ENCODE measurements at regions not wholly inside any gene's neighbourhood (a gene's known extent, or its start where the extent isn't known, plus 50 kb on each side); places are given as distances from the start of the nearest gene placed in this dataset.
"Not testable (repeated sequence)": the region's sequence is repeated elsewhere in the genome, so short reads cannot be mapped to it uniquely, and the experiment has no call there.

DNA sequence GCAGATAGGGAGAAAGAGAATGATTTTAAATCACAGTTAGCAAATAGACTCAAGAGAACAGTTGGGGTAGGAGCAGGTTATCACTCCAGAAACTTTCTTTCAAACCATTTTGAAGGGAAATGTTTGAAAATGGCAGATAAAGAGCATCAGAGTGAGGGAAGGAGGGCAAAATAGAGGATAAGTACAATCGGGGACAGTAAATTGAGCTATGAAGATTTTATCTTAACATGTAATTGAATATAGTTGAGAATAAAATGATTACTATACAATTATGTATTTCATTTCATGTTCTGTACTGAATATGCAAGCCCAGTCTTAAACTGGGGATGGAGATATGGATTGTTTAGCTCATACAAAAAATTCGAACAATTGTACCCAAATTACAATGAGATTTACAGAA lies 54.0 kb downstream of the MAP10 start:
- DNase-seq = no peak

DNA sequence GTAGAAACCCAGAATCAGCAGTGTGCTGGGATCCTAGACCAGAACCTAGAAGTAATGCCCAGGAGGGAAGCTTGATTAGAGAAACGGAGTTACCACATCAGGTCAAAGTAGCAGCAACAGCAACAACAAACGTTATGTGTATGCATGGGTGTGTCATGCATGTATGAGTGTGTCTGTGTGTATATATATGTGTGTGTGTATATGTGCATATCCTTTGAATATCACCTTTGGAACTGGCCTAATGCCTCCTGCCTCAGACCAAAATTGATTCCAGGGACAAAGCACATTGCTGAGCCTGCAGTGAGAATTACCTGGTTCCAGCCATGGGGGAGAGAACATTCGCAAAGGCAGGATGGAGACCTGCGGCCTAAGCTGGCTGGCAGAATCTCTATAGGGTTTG lies 55.9 kb downstream of the MAP10 start:
- no peak for DNase-seq

- DNase-seq = no peak
These were observed 58.5 kb downstream of the MAP10 start for GRCh38 chr1:232863544-232864275.

GRCh38 chr1:232865102-232865931 lies 60.1 kb downstream of the MAP10 start:
- no peak for DNase-seq

DNA sequence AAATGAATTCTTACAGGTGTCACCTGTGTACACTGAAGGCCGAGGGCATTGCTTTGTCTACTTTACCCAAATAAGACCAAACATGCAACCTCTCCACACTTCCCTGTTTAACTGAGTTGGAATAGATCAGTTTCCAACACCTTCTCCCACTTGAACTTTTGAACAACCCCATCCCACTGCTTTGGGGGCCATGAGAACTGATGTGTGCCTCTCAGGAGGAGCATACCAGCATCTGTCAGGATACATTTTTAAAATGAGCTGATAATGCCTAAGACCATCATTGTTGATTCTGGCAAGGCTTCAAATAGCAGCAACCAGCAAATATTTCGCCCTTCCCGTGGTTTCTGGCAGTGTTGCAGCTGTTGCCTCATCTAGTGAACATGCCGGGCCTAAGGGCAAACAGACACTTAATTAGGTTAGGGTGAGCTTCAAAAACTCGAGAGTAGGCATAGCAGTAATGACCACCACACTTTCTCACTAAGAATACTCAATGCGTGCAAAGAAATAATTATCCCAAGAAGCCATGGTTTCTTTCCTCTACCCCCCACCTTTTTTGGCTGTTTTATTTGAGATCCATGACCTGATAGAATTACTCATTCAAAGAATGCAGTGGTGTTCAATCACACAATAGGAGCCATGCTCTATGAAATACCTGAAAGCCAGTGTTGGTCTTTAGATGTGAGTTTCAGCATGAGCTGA lies 63.7 kb downstream of the MAP10 start:
- DNase-seq = no peak

DNA sequence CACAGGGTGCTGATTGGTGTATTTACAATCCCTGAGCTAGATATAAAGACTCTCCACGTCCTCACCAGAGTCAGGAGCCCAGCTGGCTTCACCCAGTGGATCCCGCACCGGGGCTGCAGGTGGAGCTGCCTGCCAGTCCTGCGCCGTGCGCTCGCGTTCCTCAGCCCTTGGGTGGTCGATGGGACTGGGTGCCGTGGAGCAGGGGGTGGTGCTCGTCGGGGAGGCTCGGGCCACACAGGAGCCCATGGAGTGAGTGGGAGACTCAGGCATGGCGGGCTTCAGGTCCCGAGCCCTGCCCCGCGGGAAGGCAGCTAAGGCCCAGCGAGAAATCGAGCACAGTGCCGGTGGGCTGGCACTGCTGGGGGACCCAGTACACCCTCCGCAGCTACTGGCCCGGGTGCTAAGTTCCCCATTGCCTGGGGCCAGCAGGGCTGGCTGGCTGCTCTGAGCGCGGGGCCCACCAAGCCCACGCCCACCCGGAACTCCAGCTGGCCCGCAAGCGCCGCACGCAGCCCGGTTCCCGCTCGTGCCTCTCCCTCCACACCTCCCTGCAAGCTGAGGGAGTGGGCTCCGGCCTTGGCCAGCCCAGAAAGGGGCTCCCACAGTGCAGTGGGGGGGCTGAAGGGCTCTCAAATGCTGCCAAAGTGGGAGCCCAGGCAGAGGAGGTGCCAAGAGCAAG lies 66.2 kb downstream of the MAP10 start:
- DNase-seq = not testable (repeated sequence)

- no peak for DNase-seq
These were observed 67.1 kb downstream of the MAP10 start for GRCh38 chr1:232872284-232872683.

GRCh38 chr1:232872738-232873137 lies 67.5 kb downstream of the MAP10 start:
- no peak for DNase-seq

DNA sequence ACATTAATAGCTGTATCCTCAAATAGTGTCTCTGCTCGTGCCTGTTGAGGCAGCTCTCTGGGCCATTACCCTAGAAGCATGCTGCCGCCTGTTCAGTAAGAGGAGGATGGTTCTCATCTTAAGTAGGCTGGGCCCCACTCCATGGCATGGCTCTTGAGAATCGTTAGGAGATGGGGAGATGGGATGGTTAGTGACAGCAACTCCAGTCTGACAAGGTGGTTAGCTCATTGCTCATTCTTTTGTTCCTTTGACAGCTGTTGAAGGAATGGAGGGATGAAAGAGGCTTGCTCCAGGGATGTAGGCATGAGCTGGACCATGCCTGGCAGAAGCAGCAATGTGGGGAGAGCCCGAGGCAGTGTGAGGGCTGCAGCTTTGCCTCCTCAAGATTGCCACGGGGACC lies 68.2 kb downstream of the MAP10 start:
- peak; percentile 4 for DNase-seq

DNA sequence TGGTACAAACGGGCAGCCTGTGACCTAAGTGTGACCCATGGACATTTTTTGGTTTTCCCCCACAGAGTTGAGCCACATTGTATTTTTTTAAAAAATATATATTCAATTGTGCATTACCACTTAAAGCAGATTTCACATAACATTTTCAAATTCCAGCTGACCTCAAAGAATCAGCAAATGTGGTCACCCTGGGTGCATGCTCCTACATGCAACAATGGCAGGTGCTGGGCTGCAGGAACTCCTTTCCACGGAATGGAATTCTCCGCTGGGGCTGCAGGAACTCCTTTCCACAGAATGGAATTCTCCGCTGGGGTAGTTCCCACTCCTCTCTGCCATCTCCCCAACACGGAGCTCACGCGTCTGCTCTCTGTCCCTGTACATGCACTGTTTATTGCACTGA lies 68.7 kb downstream of the MAP10 start:
- no peak for DNase-seq

DNA sequence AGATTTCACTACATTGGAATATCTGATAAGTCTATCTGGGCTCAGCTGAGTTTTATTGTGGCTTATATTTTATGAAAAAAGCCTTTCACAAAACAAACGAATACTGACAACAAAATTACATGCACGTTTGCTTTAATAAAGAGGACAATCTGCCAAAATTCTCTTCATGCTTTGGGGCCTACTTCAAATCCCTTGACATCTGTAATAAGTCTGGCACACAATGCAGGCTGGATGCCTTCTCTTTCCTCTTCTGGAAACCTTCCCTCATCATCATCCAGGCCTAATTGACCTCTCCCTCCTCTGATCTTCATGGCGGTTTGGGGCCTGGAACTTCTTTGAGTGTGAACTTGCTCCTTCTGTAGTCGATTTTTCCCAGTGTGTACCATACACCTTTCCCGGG lies 70.3 kb downstream of the MAP10 start:
- no peak for DNase-seq

DNA sequence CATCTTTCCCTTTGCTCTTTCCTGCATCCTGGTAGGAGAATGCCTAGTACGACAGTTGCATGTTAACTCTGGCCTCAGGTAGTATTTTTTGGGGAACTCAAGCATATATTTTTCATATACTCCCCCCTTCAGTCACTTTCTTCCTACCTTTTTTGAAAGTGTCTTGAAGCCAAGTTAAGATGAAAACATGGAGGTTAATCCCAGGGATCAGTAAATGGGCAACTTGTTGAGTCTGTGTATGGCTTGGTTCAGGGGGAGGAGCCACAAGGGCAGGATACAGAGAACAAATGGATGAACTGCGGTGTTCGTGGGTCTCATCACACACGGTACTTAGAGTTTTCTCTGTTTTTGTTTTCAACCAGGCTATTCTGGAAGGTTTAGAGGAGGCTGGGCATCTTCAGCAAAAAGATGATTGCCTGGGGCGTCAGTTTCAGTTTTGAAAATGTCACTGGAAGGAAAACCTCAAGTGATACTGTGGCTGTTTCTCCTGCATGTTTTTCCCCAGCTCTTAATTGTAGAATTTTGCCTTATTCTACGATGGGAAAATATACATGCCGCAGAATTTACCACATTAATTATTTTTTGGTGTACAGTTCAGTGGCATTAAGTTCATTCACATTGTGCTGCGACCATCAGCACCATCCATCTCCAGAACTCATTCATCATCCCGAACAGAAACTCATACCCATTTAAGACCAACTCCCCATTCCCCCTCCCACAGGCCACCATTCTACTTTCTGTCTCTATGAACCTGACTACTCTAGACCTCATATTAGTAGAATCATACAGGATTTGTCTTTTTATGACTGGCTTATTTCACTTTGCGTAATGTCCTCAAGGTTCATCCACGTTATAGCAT lies 71.5 kb downstream of the MAP10 start:
- no peak for DNase-seq

DNA sequence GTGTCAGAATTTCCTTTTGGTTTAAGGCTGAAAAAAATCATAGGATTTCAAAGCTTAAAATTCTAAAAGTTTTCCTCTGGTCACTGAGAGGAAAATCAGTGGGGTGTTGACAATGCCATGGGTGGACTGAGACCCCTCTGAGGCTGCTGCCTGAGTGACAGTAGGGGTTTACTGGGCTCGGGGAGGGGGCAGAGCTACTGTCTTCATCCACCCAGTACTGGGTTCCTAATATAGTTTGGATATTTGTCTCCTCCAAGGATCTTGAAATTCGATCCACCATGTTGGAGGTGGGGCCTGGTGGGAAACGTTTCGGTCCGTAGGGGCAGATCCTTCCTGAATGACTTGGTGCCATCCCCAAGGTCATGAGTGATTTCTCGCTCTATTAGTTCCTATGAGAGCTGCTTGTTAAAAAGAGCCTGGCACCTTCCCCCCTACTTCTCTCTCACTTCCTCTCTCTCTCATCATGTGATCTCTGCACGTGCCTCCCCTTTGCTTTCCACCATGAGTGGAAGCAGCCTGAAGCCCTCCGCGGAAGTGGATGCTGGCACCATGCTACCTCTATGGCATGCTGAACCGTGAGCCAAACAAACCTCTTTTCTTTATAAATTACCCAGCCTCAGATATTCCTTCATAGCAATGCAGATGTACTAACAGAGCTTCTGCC lies 72.3 kb downstream of the MAP10 start:
- no peak for DNase-seq

GRCh38 chr1:232878086-232878485 lies 72.3 kb upstream of the NTPCR start:
- DNase-seq = no peak

DNA sequence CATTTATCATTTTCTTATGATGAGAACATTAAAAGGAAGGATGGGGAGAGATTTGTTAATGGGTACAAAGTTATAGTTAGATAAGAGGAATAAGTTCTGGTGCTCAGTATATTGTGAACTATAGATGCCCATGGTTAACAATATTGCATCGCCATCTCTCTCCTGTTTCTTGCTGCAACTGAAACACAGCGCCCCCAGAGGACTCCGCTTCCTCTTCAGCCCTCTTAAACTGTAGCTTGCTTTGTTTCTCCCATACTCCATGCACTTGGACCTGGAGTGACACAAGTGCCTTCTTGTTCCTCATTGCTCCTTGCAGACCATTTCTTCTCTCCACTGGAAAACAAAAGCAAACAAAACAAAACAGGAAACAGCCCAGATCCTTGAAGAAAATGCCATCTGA lies 70.1 kb upstream of the NTPCR start:
- DNase-seq = no peak

DNA sequence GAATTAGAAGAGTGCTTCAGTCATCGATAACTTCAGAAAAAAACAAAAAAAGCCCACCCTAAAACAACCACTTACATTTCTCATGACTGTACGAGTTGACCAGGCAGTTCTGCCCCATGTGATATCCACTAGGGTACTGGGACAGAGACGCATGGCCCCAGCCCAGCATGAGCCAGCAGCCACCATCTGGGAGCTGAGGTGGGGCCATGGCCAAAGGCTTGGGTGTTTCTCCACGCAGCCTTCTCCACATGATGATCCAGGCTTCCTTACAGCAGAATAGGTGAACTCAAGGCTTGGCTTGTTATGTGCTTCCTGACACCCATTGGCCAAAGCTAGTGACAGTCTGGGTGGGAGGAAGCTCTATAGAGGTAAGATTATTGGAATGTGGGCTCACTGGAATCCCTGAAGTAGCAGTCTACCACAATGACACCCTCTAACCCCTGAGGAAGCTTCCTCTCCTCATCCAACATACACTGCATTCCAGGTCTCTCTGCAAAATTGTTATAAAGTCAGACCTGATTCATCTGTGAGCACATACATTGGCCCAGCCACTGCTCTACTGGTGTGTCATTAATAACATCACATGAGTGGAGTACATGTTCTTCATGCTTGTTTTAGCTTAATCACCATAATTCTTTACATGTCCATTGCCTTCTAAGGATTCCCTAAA lies 66.3 kb upstream of the NTPCR start:
- no peak for DNase-seq

GRCh38 chr1:232886271-232886670 lies 64.1 kb upstream of the NTPCR start:
- no peak for DNase-seq

DNA sequence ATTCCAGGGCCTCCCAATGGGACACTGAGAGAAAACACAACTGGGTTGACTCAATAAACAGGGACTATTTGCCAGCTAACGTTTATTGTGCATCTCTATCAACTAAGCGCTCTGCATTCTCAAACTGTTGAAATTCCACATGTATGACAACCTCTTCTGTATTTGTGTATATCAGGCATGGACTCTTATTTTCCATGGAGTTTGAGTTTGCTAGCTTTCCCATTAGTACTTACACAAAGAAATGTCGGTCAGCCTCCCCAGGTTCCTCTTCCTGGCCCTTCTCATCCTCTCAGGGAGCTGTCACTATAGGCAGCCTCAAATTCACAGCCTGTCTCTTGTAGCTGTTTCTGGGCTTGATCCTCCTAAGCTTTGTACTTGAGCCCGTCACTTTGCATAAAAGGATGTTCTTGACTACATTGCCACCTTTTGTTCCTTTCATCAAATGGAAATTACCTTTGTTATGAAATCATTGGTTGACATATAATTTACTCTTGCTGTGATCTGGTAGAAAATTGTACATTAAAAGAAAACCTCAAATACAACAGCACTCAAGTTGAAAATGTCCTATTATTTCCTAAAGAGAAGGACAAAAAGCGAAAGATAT lies 60.0 kb upstream of the NTPCR start:
- DNase-seq = no peak

- no peak for DNase-seq
These were observed 59.3 kb upstream of the NTPCR start for GRCh38 chr1:232891071-232891470.

- DNase-seq = no peak
These were observed 58.6 kb upstream of the NTPCR start for GRCh38 chr1:232891656-232892317.
